AG09309 (cell line): ENCODE measurements at regions not wholly inside any gene's neighbourhood (a gene's known extent, or its start where the extent isn't known, plus 50 kb on each side); places are given as distances from the start of the nearest gene placed in this dataset.

Source experiments
- DNase-seq: peaks from one replicate; pipeline ENCODE4 v3.0.0-alpha.2; 2010; ENCODE audit warnings: low read depth
- H3K4me3 ChIP-seq: 2 replicates; pipeline ENCODE4 v1.5.1; 2011; ENCODE audit warnings: mild to moderate bottlenecking, low read depth, low read length, moderate library complexity; ENCODE audit not compliant: control insufficient read depth
- CTCF ChIP-seq: IDR thresholded peaks from 2 replicates; pipeline ENCODE4 v1.5.1; 2011; ENCODE audit warnings: mild to moderate bottlenecking, low read depth, low read length, inconsistent platforms; ENCODE audit not compliant: insufficient read depth, control insufficient read depth; ENCODE audit errors: missing control alignments

- H3K4me3 ChIP-seq = no peak overlapping the region
- no peak for TF ChIP-seq CTCF
- DNase-seq = peak; percentile 17
Measured at GRCh38 chr3:111244760-111245159, 173.1 kb downstream of the NECTIN3 start.

GRCh38 chr3:111246967-111247760 lies 175.5 kb downstream of the NECTIN3 start:
- no peak overlapping the region for H3K4me3 ChIP-seq
- peak; percentile 61 for DNase-seq
- no peak for TF ChIP-seq CTCF

GRCh38 chr3:111248406-111248805 lies 176.8 kb downstream of the NECTIN3 start:
- H3K4me3 ChIP-seq = no peak overlapping the region
- DNase-seq = no peak
- TF ChIP-seq CTCF = no peak

- TF ChIP-seq CTCF = no peak
- H3K4me3 ChIP-seq = no peak overlapping the region
- no peak for DNase-seq
Measured at GRCh38 chr3:111249421-111249820, 177.8 kb downstream of the NECTIN3 start.

GRCh38 chr3:111252779-111253178 lies 181.2 kb downstream of the NECTIN3 start:
- peak; percentile 27 for TF ChIP-seq CTCF
- H3K4me3 ChIP-seq = no peak overlapping the region
- peak; percentile 42 for DNase-seq

GRCh38 chr3:111253733-111254132 lies 182.1 kb downstream of the NECTIN3 start:
- H3K4me3 ChIP-seq = no peak overlapping the region
- no peak for DNase-seq
- no peak for TF ChIP-seq CTCF

GRCh38 chr3:111260878-111261277 lies 189.3 kb downstream of the NECTIN3 start:
- TF ChIP-seq CTCF = no peak
- DNase-seq = no peak
- H3K4me3 ChIP-seq = no peak overlapping the region
